Activated CD4-positive, CD25-positive, alpha-beta regulatory T cell (primary cell): ENCODE measurements at regions not wholly inside any gene's neighbourhood (a gene's known extent, or its start where the extent isn't known, plus 50 kb on each side); places are given as distances from the start of the nearest gene placed in this dataset.

ENCODE experiments used
- DNase-seq, 4 experiments: peaks; one replicate each; lab custom pipeline; 2025; lab: John Stamatoyannopoulos, UW

- DNase-seq = no peak
Observed at GRCh38 chr15:95825671-95826411, 504.7 kb upstream of the NR2F2 start.

- DNase-seq = no peak
Observed at GRCh38 chr15:95826412-95827195, 503.9 kb upstream of the NR2F2 start.

GRCh38 chr15:95829062-95829461 is 501.4 kb upstream of the NR2F2 start:
- DNase-seq = no peak

GRCh38 chr15:95830281-95830680 is 500.2 kb upstream of the NR2F2 start:
- DNase-seq = no peak

- DNase-seq = no peak
Observed at GRCh38 chr15:95832668-95833067, 497.8 kb upstream of the NR2F2 start.

GRCh38 chr15:95834028-95834804 is 496.3 kb upstream of the NR2F2 start:
- no peak for DNase-seq

GRCh38 chr15:95836536-95836935 is 494.0 kb upstream of the NR2F2 start:
- no peak for DNase-seq

- DNase-seq = no peak
Observed at GRCh38 chr15:95837341-95838004, 493.0 kb upstream of the NR2F2 start.

GRCh38 chr15:95839367-95839782 is 491.1 kb upstream of the NR2F2 start:
- no peak for DNase-seq

- DNase-seq = no peak
Observed at GRCh38 chr15:95840004-95840403, 490.5 kb upstream of the NR2F2 start.

GRCh38 chr15:95840855-95841254 is 489.6 kb upstream of the NR2F2 start:
- DNase-seq = no peak

GRCh38 chr15:95842576-95842975 is 487.9 kb upstream of the NR2F2 start:
- DNase-seq = no peak

- DNase-seq = no peak
Observed at GRCh38 chr15:95843241-95843910, 487.1 kb upstream of the NR2F2 start.

- DNase-seq = no peak
Observed at GRCh38 chr15:95845862-95846515, 484.5 kb upstream of the NR2F2 start.

GRCh38 chr15:95848126-95848525 is 482.4 kb upstream of the NR2F2 start:
- no peak for DNase-seq

GRCh38 chr15:95850837-95851236 is 479.7 kb upstream of the NR2F2 start:
- DNase-seq = no peak

GRCh38 chr15:95853350-95853749 is 477.1 kb upstream of the NR2F2 start:
- no peak for DNase-seq

- no peak for DNase-seq
Observed at GRCh38 chr15:95857124-95857757, 473.3 kb upstream of the NR2F2 start.

- no peak for DNase-seq
Observed at GRCh38 chr15:95857758-95858157, 472.7 kb upstream of the NR2F2 start.

- no peak for DNase-seq
Observed at GRCh38 chr15:95860406-95860805, 470.1 kb upstream of the NR2F2 start.
